Activated T-cell treated with anti-CD3 and anti-CD28 coated beads, Interleukin-2, amount 50 U/mL, for 48 hours (primary cell): ENCODE measurements at regions not wholly inside any gene's neighbourhood (a gene's known extent, or its start where the extent isn't known, plus 50 kb on each side); places are given as distances from the start of the nearest gene placed in this dataset.
"Not testable (repeated sequence)": the region's sequence is repeated elsewhere in the genome, so short reads cannot be mapped to it uniquely, and the experiment has no call there.

Source experiments
- DNase-seq, 2 experiments: peaks; one replicate each; pipeline ENCODE4 v3.0.0-alpha.2; 2020

- no peak for DNase-seq
Observed at GRCh38 chr5:92543201-92543600, 1037.8 kb downstream of the NR2F1-AS1 start.

- not testable (repeated sequence) for DNase-seq
Observed at GRCh38 chr5:92542017-92542416, 1039.0 kb downstream of the NR2F1-AS1 start.

GRCh38 chr5:92527311-92528078 lies 1053.5 kb downstream of the NR2F1-AS1 start:
- no peak for DNase-seq

GRCh38 chr5:92525131-92525530 lies 1055.9 kb downstream of the NR2F1-AS1 start:
- DNase-seq = no peak

GRCh38 chr5:92519811-92520632 lies 1061.0 kb downstream of the NR2F1-AS1 start:
- DNase-seq = no peak

GRCh38 chr5:92518318-92518904 lies 1062.6 kb downstream of the NR2F1-AS1 start:
- DNase-seq = no peak

- DNase-seq = no peak
Observed at GRCh38 chr5:92514896-92515295, 1066.1 kb downstream of the NR2F1-AS1 start.

GRCh38 chr5:92513067-92513466 lies 1068.0 kb downstream of the NR2F1-AS1 start:
- DNase-seq = no peak

- DNase-seq = no peak
Observed at GRCh38 chr5:92508271-92508670, 1072.7 kb downstream of the NR2F1-AS1 start.

GRCh38 chr5:92505925-92506324 lies 1075.1 kb downstream of the NR2F1-AS1 start:
- no peak for DNase-seq

- no peak for DNase-seq
Observed at GRCh38 chr5:92505145-92505544, 1075.9 kb downstream of the NR2F1-AS1 start.

GRCh38 chr5:92504346-92504745 lies 1076.7 kb downstream of the NR2F1-AS1 start:
- DNase-seq = no peak

GRCh38 chr5:92500752-92501151 lies 1080.3 kb downstream of the NR2F1-AS1 start:
- no peak for DNase-seq

- DNase-seq = no peak
Observed at GRCh38 chr5:92496545-92496944, 1084.5 kb downstream of the NR2F1-AS1 start.

GRCh38 chr5:92494508-92494907 lies 1086.5 kb downstream of the NR2F1-AS1 start:
- DNase-seq = no peak

GRCh38 chr5:92492908-92493307 lies 1088.1 kb downstream of the NR2F1-AS1 start:
- no peak for DNase-seq

- no peak for DNase-seq
Observed at GRCh38 chr5:92484484-92484883, 1096.5 kb downstream of the NR2F1-AS1 start.

GRCh38 chr5:92472981-92473566 lies 1090.0 kb upstream of the ARRDC3 start:
- DNase-seq = no peak

- no peak for DNase-seq
Observed at GRCh38 chr5:92471861-92472260, 1088.7 kb upstream of the ARRDC3 start.

- DNase-seq = no peak
Observed at GRCh38 chr5:92470770-92471169, 1087.7 kb upstream of the ARRDC3 start.

GRCh38 chr5:92468295-92468694 lies 1085.2 kb upstream of the ARRDC3 start:
- no peak for DNase-seq

GRCh38 chr5:92467695-92468094 lies 1084.6 kb upstream of the ARRDC3 start:
- no peak for DNase-seq

- no peak for DNase-seq
Observed at GRCh38 chr5:92460505-92460904, 1077.4 kb upstream of the ARRDC3 start.
